IMR-90 (cell line): ENCODE measurements at regions not wholly inside any gene's neighbourhood (a gene's known extent, or its start where the extent isn't known, plus 50 kb on each side); places are given as distances from the start of the nearest gene placed in this dataset.

Source experiments
- BHLHE40 ChIP-seq: fragments of 150-350 bp; IDR thresholded peaks from 2 replicates; pipeline ENCODE4 v1.6.1; 2016; ENCODE audit warnings: mild to moderate bottlenecking, low read depth, low read length
- CEBPB ChIP-seq: IDR thresholded peaks from 2 replicates; pipeline ENCODE4 v1.6.1; 2012; ENCODE audit warnings: low read depth, low read length, improper control_type of control experiment
- CTCF ChIP-seq: conservative IDR thresholded peaks from 2 replicates; pipeline ENCODE4 v1.5.1; 2012; ENCODE audit warnings: mild to moderate bottlenecking, low read depth, low read length, improper control_type of control experiment
- ELK1 ChIP-seq: fragments of 150-350 bp; IDR thresholded peaks from 2 replicates; pipeline ENCODE4 v1.6.1; 2016; ENCODE audit warnings: low read depth, mild to moderate bottlenecking, low read length, moderate library complexity, borderline replicate concordance
- MAFK ChIP-seq: IDR thresholded peaks from 2 replicates; pipeline ENCODE4 v1.6.1; 2012; ENCODE audit warnings: low read depth, low read length, improper control_type of control experiment
- MAZ ChIP-seq: IDR thresholded peaks from 2 replicates; pipeline ENCODE4 v1.6.1; 2012; ENCODE audit warnings: low read depth, mild to moderate bottlenecking, low read length, improper control_type of control experiment, moderate library complexity, borderline replicate concordance
- MXI1 ChIP-seq: IDR thresholded peaks from 2 replicates; pipeline ENCODE4 v1.6.1; 2012; ENCODE audit warnings: low read depth, mild to moderate bottlenecking, low read length, moderate library complexity, borderline replicate concordance
- NFE2L2 ChIP-seq: fragments of 150-350 bp; IDR thresholded peaks from 2 replicates; pipeline ENCODE4 v1.6.1; 2016; ENCODE audit warnings: low read depth, mild to moderate bottlenecking, low read length
- POLR2A ChIP-seq: IDR thresholded peaks from 2 replicates; pipeline ENCODE4 v1.6.1; 2012; ENCODE audit warnings: mild to moderate bottlenecking, low read depth, low read length
- RCOR1 ChIP-seq: IDR thresholded peaks from 2 replicates; pipeline ENCODE4 v1.6.1; 2012; ENCODE audit warnings: mild to moderate bottlenecking, low read length, improper control_type of control experiment; ENCODE audit not compliant: insufficient replicate concordance
- RFX5 ChIP-seq: IDR thresholded peaks from 2 replicates; pipeline ENCODE4 v1.8.0; 2012; ENCODE audit warnings: low read depth, mild to moderate bottlenecking, low read length, moderate library complexity
- SMC3 ChIP-seq: fragments of 150-350 bp; IDR thresholded peaks from 2 replicates; pipeline ENCODE4 v1.6.1; 2016; ENCODE audit warnings: low read depth, mild to moderate bottlenecking, antibody characterized with exemption, low read length, moderate library complexity
- USF2 ChIP-seq: fragments of 150-350 bp; IDR thresholded peaks from 2 replicates; pipeline ENCODE4 v1.6.1; 2017; ENCODE audit warnings: mild to moderate bottlenecking, antibody characterized with exemption, low read length, low read depth

- TF ChIP-seq CTCF (no peak), RFX5 (no peak), MXI1 (no peak), USF2 (no peak), POLR2A (no peak), ELK1 (no peak), BHLHE40 (no peak), SMC3 (no peak), NFE2L2 (no peak), CEBPB (no peak), MAFK (no peak), RCOR1 (no peak), MAZ (no peak)
These were observed 61.9 kb upstream of the LDAH start for GRCh38 chr2:20884829-20885228.
